Panc1 (cell line): ENCODE measurements at regions not wholly inside any gene's neighbourhood (a gene's known extent, or its start where the extent isn't known, plus 50 kb on each side); places are given as distances from the start of the nearest gene placed in this dataset.

ENCODE experiments used
- ATAC-seq: fragments of 200-7000 bp; cut with Tn5 transposase; 2 replicates; pipeline ENCODE4 v1.9.1; 2020; ENCODE audit warnings: mild to moderate bottlenecking, moderate library complexity
- BruUV-seq: library from RNA; stranded (reverse); fragments of 400-500 nt; replicated peaks from 2 replicates; lab custom pipeline; 2021; lab: Mats Ljungman, UMichigan
- CTCF ChIA-PET: fragments of 300-600 bp; sonication (Branson Sonifier 250); formaldehyde crosslinking; loops from one replicate; lab custom pipeline; 2022; ENCODE audit warnings: antibody characterized with exemption; lab: Charles Lee
- POLR2A ChIA-PET: fragments of 300-600 bp; sonication (Branson Sonifier 250); formaldehyde crosslinking; loops from one replicate; lab custom pipeline; 2022; ENCODE audit warnings: antibody characterized with exemption; lab: Charles Lee
- DNase-seq: peaks from one replicate; pipeline ENCODE4 v3.0.0-alpha.2; 2010; ENCODE audit warnings: low read depth, low spot score
- H3K27ac ChIP-seq: 2 replicates; pipeline ENCODE4 v1.5.1; 2011; ENCODE audit warnings: mild to moderate bottlenecking, low read length, inconsistent platforms
- H3K27me3 ChIP-seq: fragments of 200-500 bp; sonication (Bioruptor generic); 2 replicates; pipeline ENCODE4 v1.6.0; 2014; ENCODE audit warnings: low read length, inconsistent platforms; ENCODE audit not compliant: control insufficient read depth, insufficient read depth
- H3K36me3 ChIP-seq: fragments of 200-500 bp; sonication (Bioruptor generic); 2 replicates; pipeline ENCODE4 v1.5.1; 2014; ENCODE audit warnings: inconsistent platforms, mild to moderate bottlenecking, low read length, moderate library complexity; ENCODE audit not compliant: control insufficient read depth, insufficient read depth
- H3K4me1 ChIP-seq: 2 replicates; pipeline ENCODE4 v1.5.1; 2011; ENCODE audit warnings: inconsistent platforms, mild to moderate bottlenecking, low read length, moderate library complexity; ENCODE audit not compliant: control insufficient read depth, insufficient read depth
- H3K4me3 ChIP-seq, 2 experiments: 2 replicates each; pipeline ENCODE4 v1.5.1; 2011 to 2012; ENCODE audit warnings: low read depth in 2 of 2, low read length in 2 of 2, mild to moderate bottlenecking in 2 of 2, inconsistent platforms in 1 of 2, moderate library complexity in 1 of 2
- H3K9me3 ChIP-seq: fragments of 200-500 bp; sonication (Bioruptor generic); 2 replicates; pipeline ENCODE4 v1.5.1; 2014; ENCODE audit warnings: low read depth, mild to moderate bottlenecking, inconsistent platforms, low read length, moderate library complexity; ENCODE audit not compliant: control insufficient read depth, insufficient read depth
- CTCF ChIP-seq: fragments of 450-650 bp; IDR thresholded peaks from 2 replicates; pipeline ENCODE4 v1.5.1; 2017; ENCODE audit warnings: mild to moderate bottlenecking
- POLR2AphosphoS5 ChIP-seq: IDR thresholded peaks from 2 replicates; pipeline ENCODE4 v1.6.1; 2012; ENCODE audit warnings: mild to moderate bottlenecking, low read depth, low read length, moderate library complexity
- REST ChIP-seq, 2 experiments: IDR thresholded peaks; 2 replicates each; pipeline ENCODE4 v1.6.1; 2011 to 2012; ENCODE audit warnings: low read depth in 2 of 2, control low read depth in 1 of 2, low read length in 1 of 2, mild to moderate bottlenecking in 1 of 2, moderate library complexity in 1 of 2; ENCODE audit not compliant: insufficient read depth in 1 of 2
- SIN3A ChIP-seq: IDR thresholded peaks from 2 replicates; pipeline ENCODE4 v1.6.1; 2012; ENCODE audit warnings: low read depth, mild to moderate bottlenecking, low read length, moderate library complexity, borderline replicate concordance; ENCODE audit not compliant: insufficient read depth
- TCF7L2 ChIP-seq: IDR thresholded peaks from 2 replicates; pipeline ENCODE4 v1.6.1; 2011; ENCODE audit warnings: mild to moderate bottlenecking, low read depth, low read length, inconsistent platforms
- in situ Hi-C: cut with HindIII; loops from 2 replicates; pipeline ENCODE4 v1.10.0; 2016; ENCODE audit warnings: low sequenced_read_pairs, low pct_unique_long_range_greater_than_20kb
- intact Hi-C: fragments of 100-400 bp; cut with micrococcal nuclease; formaldehyde crosslinking; loops from one replicate; pipeline ENCODE4 v1.10.0; 2022; ENCODE audit not compliant: unreplicated experiment

- CTCF ChIA-PET = no interaction called here
- Histone ChIP-seq H3K27me3 (no peaks in the 10 kb centered on the region), H3K9me3 (no peaks in the 10 kb centered on the region), H3K4me1 (no peaks in the 10 kb centered on the region), H3K4me3 (no peak overlapping the region), H3K36me3 (no peaks in the 10 kb centered on the region), H3K27ac (no peak overlapping the region)
- no TSS peak for BruUV-seq
- DNase-seq (no peak), ATAC-seq (no peak)
- intact Hi-C loops = no loop called here
- TF ChIP-seq REST (IDR thresholded peaks at IDR 0.05; ENCODE audit: insufficient read depth in 1 of 2, low read depth in 2 of 2, low read length in 1 of 2) (no peak), TCF7L2 (no peak), SIN3A (no peak), POLR2AphosphoS5 (no peak)
- POLR2A ChIA-PET = no interaction called here
- in situ Hi-C loops = no loop called here
Observed at GRCh38 chr3:178048768-178049167, 487.5 kb upstream of the KCNMB2 start.

- CTCF ChIA-PET = no interaction called here
- intact Hi-C loops = no loop called here
Observed at GRCh38 chr3:178054471-178054870, 481.8 kb upstream of the KCNMB2 start.

More at GRCh38 chr3:178054471-178054870, 481.8 kb upstream of the KCNMB2 start:
- Histone ChIP-seq H3K27ac (no peak overlapping the region), H3K4me3 (no peak overlapping the region), H3K9me3 (no peaks in the 10 kb centered on the region), H3K27me3 (no peaks in the 10 kb centered on the region), H3K36me3 (no peaks in the 10 kb centered on the region), H3K4me1 (no peaks in the 10 kb centered on the region)
- in situ Hi-C loops = no loop called here
- BruUV-seq = no TSS peak
- ATAC-seq (no peak), DNase-seq (no peak)
- POLR2A ChIA-PET = no interaction called here
- TF ChIP-seq REST (IDR thresholded peaks at IDR 0.05; ENCODE audit: insufficient read depth in 1 of 2, low read depth in 2 of 2, low read length in 1 of 2) (no peak), SIN3A (no peak), POLR2AphosphoS5 (no peak), CTCF (no peak), TCF7L2 (no peak)
